ENCODE measurements at regions not wholly inside any gene's neighbourhood (a gene's known extent, or its start where the extent isn't known, plus 50 kb on each side); places are given as distances from the start of the nearest gene placed in this dataset.

GRCh38 chr4:19689511-19689910, 562.2 kb upstream of the SLIT2 start:
- Histone ChIP-seq H3K27ac (ENCODE audit: low read length) (no peak overlapping the region), H3K9ac (ENCODE audit: low read length in 2 of 2) (no peak overlapping the region), H3K36me3 (ENCODE audit: control insufficient read depth in 2 of 2, insufficient read depth in 2 of 2, low read length in 2 of 2) (no peaks in the 10 kb centered on the region), H3K27me3 (ENCODE audit: control insufficient read depth in 1 of 2, insufficient read depth in 2 of 2, low read length in 2 of 2) (no peaks in the 10 kb centered on the region), H3K9me3 (ENCODE audit: control insufficient read depth in 2 of 2, low read length in 2 of 2) (no peaks in the 10 kb centered on the region), H3K4me1 (ENCODE audit: control insufficient read depth, insufficient read depth, low read length) (no peaks in the 10 kb centered on the region), H3K4me3 (ENCODE audit: low read length in 2 of 2) (no peak overlapping the region)

GRCh38 chr4:19686456-19686855, 565.2 kb upstream of the SLIT2 start:
- no peak overlapping the region for H3K27ac ChIP-seq (ENCODE audit: low read length)
- no peaks in the 10 kb centered on the region for H3K36me3 ChIP-seq (ENCODE audit: control insufficient read depth in 2 of 2, insufficient read depth in 2 of 2, low read length in 2 of 2)
- H3K9ac ChIP-seq (ENCODE audit: low read length in 2 of 2) = no peak overlapping the region
- H3K4me1 ChIP-seq (ENCODE audit: control insufficient read depth, insufficient read depth, low read length) = no peaks in the 10 kb centered on the region
- H3K4me3 ChIP-seq (ENCODE audit: low read length in 2 of 2) = no peak overlapping the region
- H3K9me3 ChIP-seq (ENCODE audit: control insufficient read depth in 2 of 2, low read length in 2 of 2) = no peaks in the 10 kb centered on the region
- H3K27me3 ChIP-seq (ENCODE audit: control insufficient read depth in 1 of 2, insufficient read depth in 2 of 2, low read length in 2 of 2) = no peaks in the 10 kb centered on the region

- H3K27me3 ChIP-seq (ENCODE audit: control insufficient read depth in 1 of 2, insufficient read depth in 2 of 2, low read length in 2 of 2) = no peaks in the 10 kb centered on the region
- H3K27ac ChIP-seq (ENCODE audit: low read length) = no peak overlapping the region
- no peaks in the 10 kb centered on the region for H3K36me3 ChIP-seq (ENCODE audit: control insufficient read depth in 2 of 2, insufficient read depth in 2 of 2, low read length in 2 of 2)
- H3K4me1 ChIP-seq (ENCODE audit: control insufficient read depth, insufficient read depth, low read length) = no peaks in the 10 kb centered on the region
- no peak overlapping the region for H3K9ac ChIP-seq (ENCODE audit: low read length in 2 of 2)
- H3K9me3 ChIP-seq (ENCODE audit: control insufficient read depth in 2 of 2, low read length in 2 of 2) = no peaks in the 10 kb centered on the region
- no peak overlapping the region for H3K4me3 ChIP-seq (ENCODE audit: low read length in 2 of 2)
Observed at GRCh38 chr4:19684084-19684483, 567.6 kb upstream of the SLIT2 start.

GRCh38 chr4:19683426-19683825, 568.3 kb upstream of the SLIT2 start:
- H3K36me3 ChIP-seq (ENCODE audit: control insufficient read depth in 2 of 2, insufficient read depth in 2 of 2, low read length in 2 of 2) = no peaks in the 10 kb centered on the region
- H3K27me3 ChIP-seq (ENCODE audit: control insufficient read depth in 1 of 2, insufficient read depth in 2 of 2, low read length in 2 of 2) = no peaks in the 10 kb centered on the region
- H3K27ac ChIP-seq (ENCODE audit: low read length) = no peak overlapping the region
- H3K9me3 ChIP-seq (ENCODE audit: control insufficient read depth in 2 of 2, low read length in 2 of 2) = no peaks in the 10 kb centered on the region
- H3K9ac ChIP-seq (ENCODE audit: low read length in 2 of 2) = no peak overlapping the region
- no peak overlapping the region for H3K4me3 ChIP-seq (ENCODE audit: low read length in 2 of 2)
- no peaks in the 10 kb centered on the region for H3K4me1 ChIP-seq (ENCODE audit: control insufficient read depth, insufficient read depth, low read length)

- Histone ChIP-seq H3K27ac (ENCODE audit: low read length) (no peak overlapping the region), H3K9me3 (ENCODE audit: control insufficient read depth in 2 of 2, low read length in 2 of 2) (no peaks in the 10 kb centered on the region), H3K4me3 (ENCODE audit: low read length in 2 of 2) (no peak overlapping the region), H3K4me1 (ENCODE audit: control insufficient read depth, insufficient read depth, low read length) (no peaks in the 10 kb centered on the region), H3K36me3 (ENCODE audit: control insufficient read depth in 2 of 2, insufficient read depth in 2 of 2, low read length in 2 of 2) (no peaks in the 10 kb centered on the region), H3K9ac (ENCODE audit: low read length in 2 of 2) (no peak overlapping the region), H3K27me3 (ENCODE audit: control insufficient read depth in 1 of 2, insufficient read depth in 2 of 2, low read length in 2 of 2) (no peaks in the 10 kb centered on the region)
Observed at GRCh38 chr4:19677211-19677610, 574.5 kb upstream of the SLIT2 start.

GRCh38 chr4:19675172-19675811, 576.4 kb upstream of the SLIT2 start:
- no peaks in the 10 kb centered on the region for H3K4me1 ChIP-seq (ENCODE audit: control insufficient read depth, insufficient read depth, low read length)
- H3K27me3 ChIP-seq (ENCODE audit: control insufficient read depth in 1 of 2, insufficient read depth in 2 of 2, low read length in 2 of 2) = no peaks in the 10 kb centered on the region
- H3K4me3 ChIP-seq (ENCODE audit: low read length in 2 of 2) = no peak overlapping the region
- no peaks in the 10 kb centered on the region for H3K36me3 ChIP-seq (ENCODE audit: control insufficient read depth in 2 of 2, insufficient read depth in 2 of 2, low read length in 2 of 2)
- H3K9me3 ChIP-seq (ENCODE audit: control insufficient read depth in 2 of 2, low read length in 2 of 2) = no peaks in the 10 kb centered on the region
- no peak overlapping the region for H3K9ac ChIP-seq (ENCODE audit: low read length in 2 of 2)
- no peak overlapping the region for H3K27ac ChIP-seq (ENCODE audit: low read length)

- H3K9me3 ChIP-seq (ENCODE audit: control insufficient read depth in 2 of 2, low read length in 2 of 2) = no peaks in the 10 kb centered on the region
- no peak overlapping the region for H3K27ac ChIP-seq (ENCODE audit: low read length)
- H3K4me3 ChIP-seq (ENCODE audit: low read length in 2 of 2) = no peak overlapping the region
- H3K4me1 ChIP-seq (ENCODE audit: control insufficient read depth, insufficient read depth, low read length) = no peaks in the 10 kb centered on the region
- no peaks in the 10 kb centered on the region for H3K36me3 ChIP-seq (ENCODE audit: control insufficient read depth in 2 of 2, insufficient read depth in 2 of 2, low read length in 2 of 2)
- no peak overlapping the region for H3K9ac ChIP-seq (ENCODE audit: low read length in 2 of 2)
- no peaks in the 10 kb centered on the region for H3K27me3 ChIP-seq (ENCODE audit: control insufficient read depth in 1 of 2, insufficient read depth in 2 of 2, low read length in 2 of 2)
Observed at GRCh38 chr4:19659101-19659500, 592.6 kb upstream of the SLIT2 start.

- Histone ChIP-seq H3K9me3 (ENCODE audit: control insufficient read depth in 2 of 2, low read length in 2 of 2) (no peaks in the 10 kb centered on the region), H3K27me3 (ENCODE audit: control insufficient read depth in 1 of 2, insufficient read depth in 2 of 2, low read length in 2 of 2) (no peaks in the 10 kb centered on the region), H3K9ac (ENCODE audit: low read length in 2 of 2) (no peak overlapping the region), H3K27ac (ENCODE audit: low read length) (no peak overlapping the region), H3K36me3 (ENCODE audit: control insufficient read depth in 2 of 2, insufficient read depth in 2 of 2, low read length in 2 of 2) (no peaks in the 10 kb centered on the region), H3K4me1 (ENCODE audit: control insufficient read depth, insufficient read depth, low read length) (no peaks in the 10 kb centered on the region), H3K4me3 (ENCODE audit: low read length in 2 of 2) (no peak overlapping the region)
Observed at GRCh38 chr4:19657856-19658255, 593.8 kb upstream of the SLIT2 start.

- H3K9ac ChIP-seq (ENCODE audit: low read length in 2 of 2) = no peak overlapping the region
- H3K4me1 ChIP-seq (ENCODE audit: control insufficient read depth, insufficient read depth, low read length) = no peaks in the 10 kb centered on the region
- no peaks in the 10 kb centered on the region for H3K9me3 ChIP-seq (ENCODE audit: control insufficient read depth in 2 of 2, low read length in 2 of 2)
- no peak overlapping the region for H3K4me3 ChIP-seq (ENCODE audit: low read length in 2 of 2)
- H3K27me3 ChIP-seq (ENCODE audit: control insufficient read depth in 1 of 2, insufficient read depth in 2 of 2, low read length in 2 of 2) = no peaks in the 10 kb centered on the region
- no peaks in the 10 kb centered on the region for H3K36me3 ChIP-seq (ENCODE audit: control insufficient read depth in 2 of 2, insufficient read depth in 2 of 2, low read length in 2 of 2)
- no peak overlapping the region for H3K27ac ChIP-seq (ENCODE audit: low read length)
Observed at GRCh38 chr4:19655666-19656065, 596.0 kb upstream of the SLIT2 start.

- no peak overlapping the region for H3K27ac ChIP-seq (ENCODE audit: low read length)
- no peak overlapping the region for H3K9ac ChIP-seq (ENCODE audit: low read length in 2 of 2)
- no peak overlapping the region for H3K4me3 ChIP-seq (ENCODE audit: low read length in 2 of 2)
- no peaks in the 10 kb centered on the region for H3K27me3 ChIP-seq (ENCODE audit: control insufficient read depth in 1 of 2, insufficient read depth in 2 of 2, low read length in 2 of 2)
- no peaks in the 10 kb centered on the region for H3K36me3 ChIP-seq (ENCODE audit: control insufficient read depth in 2 of 2, insufficient read depth in 2 of 2, low read length in 2 of 2)
- no peaks in the 10 kb centered on the region for H3K9me3 ChIP-seq (ENCODE audit: control insufficient read depth in 2 of 2, low read length in 2 of 2)
- H3K4me1 ChIP-seq (ENCODE audit: control insufficient read depth, insufficient read depth, low read length) = no peaks in the 10 kb centered on the region
Observed at GRCh38 chr4:19650903-19651864, 600.5 kb upstream of the SLIT2 start.

- Histone ChIP-seq H3K9me3 (ENCODE audit: control insufficient read depth in 2 of 2, low read length in 2 of 2) (no peaks in the 10 kb centered on the region), H3K4me1 (ENCODE audit: control insufficient read depth, insufficient read depth, low read length) (no peaks in the 10 kb centered on the region), H3K9ac (ENCODE audit: low read length in 2 of 2) (no peak overlapping the region), H3K27me3 (ENCODE audit: control insufficient read depth in 1 of 2, insufficient read depth in 2 of 2, low read length in 2 of 2) (no peaks in the 10 kb centered on the region), H3K4me3 (ENCODE audit: low read length in 2 of 2) (no peak overlapping the region), H3K36me3 (ENCODE audit: control insufficient read depth in 2 of 2, insufficient read depth in 2 of 2, low read length in 2 of 2) (no peaks in the 10 kb centered on the region), H3K27ac (ENCODE audit: low read length) (no peak overlapping the region)
Observed at GRCh38 chr4:19645589-19645988, 606.1 kb upstream of the SLIT2 start.
